MCF 10A (cell line): ENCODE measurements at regions not wholly inside any gene's neighbourhood (a gene's known extent, or its start where the extent isn't known, plus 50 kb on each side); places are given as distances from the start of the nearest gene placed in this dataset.

ENCODE experiments used
- BruUV-seq: library from RNA; stranded (reverse); fragments of 400-500 nt; replicated peaks from 2 replicates; lab custom pipeline; 2021; lab: Mats Ljungman, UMichigan
- CTCF ChIA-PET: fragments of 300-600 bp; sonication (Branson Sonifier 250); formaldehyde crosslinking; extraction: SDS; loops from one replicate; lab custom pipeline; 2021; ENCODE audit warnings: antibody characterized with exemption, inconsistent platforms; lab: Yijun Ruan, JAX
- POLR2A ChIA-PET: fragments of 300-600, 350-650 bp; sonication (Branson Sonifier 250); formaldehyde crosslinking; extraction: SDS; loops from one replicate; lab custom pipeline; 2020; ENCODE audit warnings: antibody characterized with exemption, inconsistent platforms; lab: Yijun Ruan, JAX
- DNase-seq: peaks from one replicate; pipeline ENCODE4 v3.0.0-alpha.2; 2018; ENCODE audit not compliant: unreplicated experiment
- H3K27ac Mint-ChIP-seq: one replicate; pipeline ENCODE4 v1.8.0; 2022; ENCODE audit warnings: mild to moderate bottlenecking, low read depth, mixed read lengths; ENCODE audit not compliant: unreplicated experiment
- H3K27me3 Mint-ChIP-seq: one replicate; pipeline ENCODE4 v1.8.0; 2022; ENCODE audit warnings: mixed read lengths; ENCODE audit not compliant: insufficient read depth, unreplicated experiment
- H3K36me3 Mint-ChIP-seq: one replicate; pipeline ENCODE4 v1.8.0; 2022; ENCODE audit warnings: mild to moderate bottlenecking, moderate library complexity, mixed read lengths; ENCODE audit not compliant: insufficient read depth, unreplicated experiment
- H3K4me1 Mint-ChIP-seq: one replicate; pipeline ENCODE4 v1.8.0; 2022; ENCODE audit warnings: mixed read lengths; ENCODE audit not compliant: insufficient read depth, unreplicated experiment
- H3K4me3 Mint-ChIP-seq: one replicate; pipeline ENCODE4 v1.8.0; 2022; ENCODE audit warnings: mild to moderate bottlenecking, moderate library complexity, mixed read lengths; ENCODE audit not compliant: unreplicated experiment
- H3K9me3 Mint-ChIP-seq: one replicate; pipeline ENCODE4 v1.8.0; 2022; ENCODE audit warnings: mixed read lengths; ENCODE audit not compliant: unreplicated experiment
- intact Hi-C: fragments of 100-400 bp; cut with micrococcal nuclease; formaldehyde crosslinking; loops from 2 replicates; pipeline ENCODE4 v1.14.1; 2022
- TF ChIP-seq, protein P1 (sequence below): fragments of 200-600 bp; IDR thresholded peaks from one replicate; pipeline ENCODE4 v1.8.0; 2022; ENCODE audit warnings: antibody characterized with exemption, mild to moderate bottlenecking; ENCODE audit not compliant: unreplicated experiment

- no peaks in the 10 kb centered on the region for H3K9me3 Mint-ChIP-seq
- intact Hi-C loops: no loop called here
- no peaks in the 10 kb centered on the region for H3K27me3 Mint-ChIP-seq
- no TSS peak for BruUV-seq
- TF ChIP-seq, protein P1, sequence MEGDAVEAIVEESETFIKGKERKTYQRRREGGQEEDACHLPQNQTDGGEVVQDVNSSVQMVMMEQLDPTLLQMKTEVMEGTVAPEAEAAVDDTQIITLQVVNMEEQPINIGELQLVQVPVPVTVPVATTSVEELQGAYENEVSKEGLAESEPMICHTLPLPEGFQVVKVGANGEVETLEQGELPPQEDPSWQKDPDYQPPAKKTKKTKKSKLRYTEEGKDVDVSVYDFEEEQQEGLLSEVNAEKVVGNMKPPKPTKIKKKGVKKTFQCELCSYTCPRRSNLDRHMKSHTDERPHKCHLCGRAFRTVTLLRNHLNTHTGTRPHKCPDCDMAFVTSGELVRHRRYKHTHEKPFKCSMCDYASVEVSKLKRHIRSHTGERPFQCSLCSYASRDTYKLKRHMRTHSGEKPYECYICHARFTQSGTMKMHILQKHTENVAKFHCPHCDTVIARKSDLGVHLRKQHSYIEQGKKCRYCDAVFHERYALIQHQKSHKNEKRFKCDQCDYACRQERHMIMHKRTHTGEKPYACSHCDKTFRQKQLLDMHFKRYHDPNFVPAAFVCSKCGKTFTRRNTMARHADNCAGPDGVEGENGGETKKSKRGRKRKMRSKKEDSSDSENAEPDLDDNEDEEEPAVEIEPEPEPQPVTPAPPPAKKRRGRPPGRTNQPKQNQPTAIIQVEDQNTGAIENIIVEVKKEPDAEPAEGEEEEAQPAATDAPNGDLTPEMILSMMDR: no peak
- no peak for DNase-seq
- H3K27ac Mint-ChIP-seq: no peak overlapping the region
- ChIA-PET CTCF (interaction anchor here (0.9 kb wide), 1 partner anchor 77 kb away, joined by 4 read pairs; no protein-coding TSS in a partner anchor), POLR2A (interaction anchor here (1.6 kb wide), 1 partner anchor 13 kb away, joined by 4 read pairs; no protein-coding TSS in a partner anchor)
- no peaks in the 10 kb centered on the region for H3K36me3 Mint-ChIP-seq
- no peak overlapping the region for H3K4me3 Mint-ChIP-seq
- H3K4me1 Mint-ChIP-seq: no peaks in the 10 kb centered on the region
Measured at GRCh38 chr1:244196571-244197285, 145.6 kb downstream of the ZBTB18 start.

- Mint-ChIP-seq H3K9me3 (no peaks in the 10 kb centered on the region), H3K27me3 (no peaks in the 10 kb centered on the region), H3K27ac (no peak overlapping the region), H3K4me3 (no peak overlapping the region), H3K36me3 (no peaks in the 10 kb centered on the region), H3K4me1 (no peaks in the 10 kb centered on the region)
- no TSS peak for BruUV-seq
- POLR2A ChIA-PET: interaction anchor here (0.7 to 1.6 kb wide), 4 partner anchors 12 to 852 kb away, joined by 3 to 4 read pairs (median 3); no protein-coding TSS in a partner anchor
- TF ChIP-seq, protein P1: no peak
- peak; percentile 37 for DNase-seq
- CTCF ChIA-PET: interaction anchor here (0.7 to 1.0 kb wide), 5 partner anchors 29 to 627 kb away, joined by 3 to 6 read pairs (median 3); no protein-coding TSS in a partner anchor
- intact Hi-C loops: no loop called here
Measured at GRCh38 chr1:244197851-244198375, 146.8 kb downstream of the ZBTB18 start.

GRCh38 chr1:244199902-244200301 lies 148.8 kb downstream of the ZBTB18 start:
- intact Hi-C loops: no loop called here
- Mint-ChIP-seq H3K27me3 (no peaks in the 10 kb centered on the region), H3K9me3 (no peaks in the 10 kb centered on the region), H3K36me3 (no peaks in the 10 kb centered on the region), H3K27ac (no peak overlapping the region), H3K4me1 (no peaks in the 10 kb centered on the region), H3K4me3 (no peak overlapping the region)
- BruUV-seq: no TSS peak
- no peak for DNase-seq
- TF ChIP-seq, protein P1: no peak
- ChIA-PET POLR2A (interaction anchor here (0.6 to 0.7 kb wide), 2 partner anchors 134 to 263 kb away, joined by 3 to 4 read pairs; no protein-coding TSS in a partner anchor), CTCF (interaction anchor here (1.8 kb wide), 1 partner anchor 32 kb away, joined by 3 read pairs; no protein-coding TSS in a partner anchor)

DNA sequence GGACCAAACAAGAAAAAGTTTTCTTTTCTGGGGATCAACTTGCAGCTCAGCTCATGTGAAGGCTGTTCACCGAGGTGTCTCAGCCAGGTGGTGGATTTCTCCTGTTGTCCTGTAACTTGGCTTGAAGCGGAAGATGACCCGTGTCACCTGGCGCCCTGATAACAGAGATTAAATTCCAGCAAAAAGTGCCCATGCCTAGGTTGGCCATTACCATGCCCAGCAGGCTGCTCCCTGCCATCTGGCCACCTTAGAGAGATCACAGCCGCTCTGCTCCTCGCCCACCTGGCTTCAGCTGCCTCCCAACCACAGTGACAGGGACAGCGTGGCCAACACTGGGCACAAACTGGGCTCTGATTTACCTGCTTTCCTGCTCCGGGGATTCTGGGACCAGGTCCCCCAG lies 149.5 kb downstream of the ZBTB18 start:
- Mint-ChIP-seq H3K4me3 (no peak overlapping the region), H3K9me3 (no peaks in the 10 kb centered on the region), H3K27ac (no peak overlapping the region), H3K36me3 (no peaks in the 10 kb centered on the region), H3K27me3 (no peaks in the 10 kb centered on the region), H3K4me1 (no peaks in the 10 kb centered on the region)
- no TSS peak for BruUV-seq
- intact Hi-C loops: no loop called here
- CTCF ChIA-PET: interaction anchor here (1.2 to 1.8 kb wide), 2 partner anchors 28 to 31 kb away, joined by 3 to 4 read pairs; no protein-coding TSS in a partner anchor
- TF ChIP-seq, protein P1: no peak
- DNase-seq: no peak
- POLR2A ChIA-PET: interaction anchor here (0.7 to 0.8 kb wide), 3 partner anchors 9 to 264 kb away, joined by 3 to 6 read pairs (median 3); no protein-coding TSS in a partner anchor
